Spleen (tissue), 11 donors: ENCODE measurements at regions not wholly inside any gene's neighbourhood (a gene's known extent, or its start where the extent isn't known, plus 50 kb on each side); places are given as distances from the start of the nearest gene placed in this dataset.

ENCODE experiments used
- DNase-seq: peaks from one replicate; pipeline ENCODE4 v3.0.0-alpha.2; 2020
- H3K27ac ChIP-seq, 8 donors: fragments of 200-600 bp; sonication (generic) in 7 of 8; 1 replicate in 4 of 8; 2 replicates in 4 of 8; pipeline versions ENCODE4 v1.5.0 to v1.8.0; 2016 to 2021; ENCODE audit warnings: inconsistent platforms in 4 of 8, mild to moderate bottlenecking in 4 of 8, moderate library complexity in 1 of 8
- H3K27me3 ChIP-seq, 7 donors: fragments of 200-600 bp; sonication (generic) in 6 of 7; replicated peaks in 1 of 7; 1 replicate in 4 of 7; 2 replicates in 3 of 7; pipeline versions ENCODE4 v1.5.0 to v1.8.0; 2016 to 2021; ENCODE audit warnings: inconsistent platforms in 3 of 7, mild to moderate bottlenecking in 1 of 7
- H3K36me3 ChIP-seq, 6 donors: fragments of 200-600 bp; sonication (generic) in 5 of 6; 1 replicate in 4 of 6; 2 replicates in 2 of 6; pipeline versions ENCODE4 v1.5.0 to v1.8.0; 2016 to 2021; ENCODE audit warnings: inconsistent platforms in 2 of 6
- H3K4me1 ChIP-seq, 6 donors: fragments of 200-600 bp; sonication (generic) in 5 of 6; 1 replicate in 3 of 6; 2 replicates in 3 of 6; pipeline versions ENCODE4 v1.5.0 to v1.8.0; 2016 to 2021; ENCODE audit warnings: inconsistent platforms in 3 of 6
- H3K4me3 ChIP-seq, 8 donors: fragments of 200-600 bp; sonication (generic) in 7 of 8; 1 replicate in 4 of 8; 2 replicates in 4 of 8; pipeline versions ENCODE4 v1.5.0 to v1.8.0; 2016 to 2021; ENCODE audit warnings: inconsistent platforms in 4 of 8, mild to moderate bottlenecking in 4 of 8, moderate library complexity in 2 of 8
- H3K9me3 ChIP-seq, 8 donors: fragments of 200-600 bp; sonication (generic) in 7 of 8; 1 replicate in 4 of 8; 2 replicates in 4 of 8; pipeline versions ENCODE4 v1.5.0 to v1.8.0; 2016 to 2021; ENCODE audit warnings: inconsistent platforms in 4 of 8
- POLR2A ChIP-seq, 3 donors: fragments of 450-650 bp; IDR thresholded peaks; one replicate each; pipeline ENCODE4 v1.5.1; 2017; ENCODE audit warnings: antibody characterized with exemption in 3 of 3, mild to moderate bottlenecking in 1 of 3
- POLR2AphosphoS5 ChIP-seq, 3 donors: sonication (generic); formaldehyde crosslinking; IDR thresholded peaks; one replicate each; pipeline ENCODE4 v1.5.1; 2017; ENCODE audit warnings: antibody characterized with exemption in 3 of 3
- WGBS, 5 donors: extraction: QIAGEN DNeasy Blood & Tissue Kit in 3 of 5; methylation state at CpG; one replicate each; pipeline versions ENCODE4 v1.1.5 to v1.1.7; 2013 to 2018; 5-methylcytosine and 5-hydroxymethylcytosine counted together
- intact Hi-C: fragments of 100-400 bp; cut with DNase I; formaldehyde crosslinking; loops from one replicate; pipeline ENCODE4 v1.15.0; 2023; ENCODE audit warnings: low total_unique reads
- TF ChIP-seq, protein P1 (sequence below), 11 experiments: fragments of 200-600 bp in 7 of 11; fragments of 450-650 bp in 4 of 11; sonication (generic) in 4 of 11; IDR thresholded peaks in 8 of 11; conservative IDR thresholded peaks in 3 of 11; 1 replicate in 7 of 11; 2 replicates in 4 of 11; pipeline versions ENCODE4 v1.4.0 to v1.8.0; 2016 to 2021; ENCODE audit warnings: antibody characterized with exemption in 11 of 11, inconsistent platforms in 4 of 11, mild to moderate bottlenecking in 1 of 11
- donor health status: healthy with polysubstance abuse.
- donor health status: DM: no; HTN: no; CAD: no; lungs with moderate emphysema.
- donor health status: DM: no; HTN: no; CAD: no.
- donor health status: Bipolar disorder and iron deficiency.
- donor health status: healthy.
- donor health status: DM: no; HTN: no; CAD: no.
- donor health status: DM: yes; HTN: yes; CAD: no.

DNA sequence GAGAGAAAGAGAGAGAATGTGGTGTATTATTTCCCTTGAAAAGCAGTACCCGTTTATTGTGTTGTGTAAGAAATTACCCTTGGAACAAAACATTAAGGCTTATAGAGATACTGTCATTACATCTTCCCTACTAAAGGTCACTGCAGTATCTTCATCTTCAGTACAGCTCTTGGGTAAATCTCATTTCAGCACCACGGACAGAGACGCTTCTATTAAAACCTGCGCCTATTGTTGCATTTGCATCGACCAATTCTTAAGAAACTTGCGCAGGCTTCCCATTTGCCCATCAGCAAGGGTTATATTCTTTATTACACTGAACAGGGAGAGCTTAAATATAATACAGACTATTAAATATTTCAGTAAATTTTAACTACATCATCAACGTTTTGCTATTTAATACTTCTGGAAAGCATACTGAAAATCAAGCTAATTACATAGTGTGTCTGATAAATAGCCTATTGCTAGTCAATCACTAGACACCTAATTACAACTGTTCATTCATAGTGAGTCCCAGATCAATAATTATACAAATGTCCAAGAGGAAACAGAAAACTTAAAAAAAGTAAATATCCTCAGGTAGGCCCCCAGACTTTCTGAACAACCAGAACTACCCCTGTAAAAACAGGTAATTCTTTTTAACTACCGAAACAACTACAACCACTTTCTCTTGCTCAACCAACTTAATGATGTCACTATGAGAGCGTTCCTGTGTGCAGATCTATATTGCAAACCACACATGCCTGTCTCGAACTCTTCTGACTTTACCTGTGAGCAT lies 350.6 kb downstream of the LIG4 start:
- 29 to 33% (median 31%) methylated on average over 10 of the region's 10 CpGs for WGBS, 5 donors
- DNase-seq = no peak

GRCh38 chr13:107860284-107860683 lies 355.1 kb downstream of the LIG4 start:
- TF ChIP-seq POLR2AphosphoS5 (IDR thresholded peaks at IDR 0.05) (no peak), POLR2A (IDR thresholded peaks at IDR 0.05) (no peak)
- TF ChIP-seq, protein P1, sequence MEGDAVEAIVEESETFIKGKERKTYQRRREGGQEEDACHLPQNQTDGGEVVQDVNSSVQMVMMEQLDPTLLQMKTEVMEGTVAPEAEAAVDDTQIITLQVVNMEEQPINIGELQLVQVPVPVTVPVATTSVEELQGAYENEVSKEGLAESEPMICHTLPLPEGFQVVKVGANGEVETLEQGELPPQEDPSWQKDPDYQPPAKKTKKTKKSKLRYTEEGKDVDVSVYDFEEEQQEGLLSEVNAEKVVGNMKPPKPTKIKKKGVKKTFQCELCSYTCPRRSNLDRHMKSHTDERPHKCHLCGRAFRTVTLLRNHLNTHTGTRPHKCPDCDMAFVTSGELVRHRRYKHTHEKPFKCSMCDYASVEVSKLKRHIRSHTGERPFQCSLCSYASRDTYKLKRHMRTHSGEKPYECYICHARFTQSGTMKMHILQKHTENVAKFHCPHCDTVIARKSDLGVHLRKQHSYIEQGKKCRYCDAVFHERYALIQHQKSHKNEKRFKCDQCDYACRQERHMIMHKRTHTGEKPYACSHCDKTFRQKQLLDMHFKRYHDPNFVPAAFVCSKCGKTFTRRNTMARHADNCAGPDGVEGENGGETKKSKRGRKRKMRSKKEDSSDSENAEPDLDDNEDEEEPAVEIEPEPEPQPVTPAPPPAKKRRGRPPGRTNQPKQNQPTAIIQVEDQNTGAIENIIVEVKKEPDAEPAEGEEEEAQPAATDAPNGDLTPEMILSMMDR (IDR thresholded peaks at IDR 0.05 in 8 of 11, conservative IDR thresholded peaks at IDR 0.05 in 3 of 11) = no peak
- Histone ChIP-seq H3K27me3 (peaks cover 0 to 18% (median 8%) of the 10 kb centered on the region in 7 donors), H3K27ac (no peak overlapping the region), H3K36me3 (no peaks in the 10 kb centered on the region), H3K9me3 (no peaks in the 10 kb centered on the region), H3K4me1 (no peaks in the 10 kb centered on the region), H3K4me3 (no peak overlapping the region)
- intact Hi-C loops = no loop called here
- 86 to 93% (median 90%) methylated on average over 3 of the region's 3 CpGs for WGBS, 5 donors
- no peak for DNase-seq

More for the DNA sequence above, 350.6 kb downstream of the LIG4 start:
- Histone ChIP-seq H3K27me3 (peaks cover 4 to 62% (median 36%) of the 10 kb centered on the region in 7 donors), H3K27ac (no peak overlapping the region), H3K9me3 (no peaks in the 10 kb centered on the region), H3K4me3 (no peak overlapping the region), H3K36me3 (no peaks in the 10 kb centered on the region), H3K4me1 (peaks cover 0 to 29% (median 14%) of the 10 kb centered on the region in 6 donors)
- TF ChIP-seq POLR2A (IDR thresholded peaks at IDR 0.05) = no peak
- TF ChIP-seq, protein P1 (IDR thresholded peaks at IDR 0.05 in 8 of 11, conservative IDR thresholded peaks at IDR 0.05 in 3 of 11) = no peak
- TF ChIP-seq POLR2AphosphoS5 (IDR thresholded peaks at IDR 0.05) = no peak
- intact Hi-C loops = no loop called here

DNA sequence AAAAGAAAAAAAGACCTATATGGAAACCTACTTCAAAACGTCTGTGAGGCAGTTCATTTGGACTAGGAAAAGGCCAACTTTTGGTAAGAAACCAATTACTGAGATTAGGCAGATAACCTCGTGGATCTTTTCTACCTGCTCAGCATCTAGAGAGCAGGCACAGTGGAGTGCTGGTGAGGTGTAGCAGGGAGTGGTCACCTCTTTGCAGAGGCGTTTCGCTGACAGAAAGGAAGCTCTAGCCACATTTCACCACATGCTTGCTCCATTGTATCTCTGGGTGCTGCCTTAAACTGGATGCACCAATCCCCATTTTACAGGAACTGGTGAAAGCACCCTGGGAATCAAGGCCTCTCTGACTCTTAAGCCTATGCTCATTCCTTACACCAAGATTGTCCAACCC lies 360.5 kb downstream of the LIG4 start:
- no peaks in the 10 kb centered on the region for H3K4me1 ChIP-seq
- DNase-seq = no peak
- H3K4me3 ChIP-seq = no peak overlapping the region
- intact Hi-C loops = no loop called here
- WGBS, 5 donors = 60 to 83% (median 72%) methylated on average over 4 of the region's 4 CpGs
- H3K9me3 ChIP-seq = no peaks in the 10 kb centered on the region
- H3K27me3 ChIP-seq = no peaks in the 10 kb centered on the region
- TF ChIP-seq, protein P1 (IDR thresholded peaks at IDR 0.05 in 8 of 11, conservative IDR thresholded peaks at IDR 0.05 in 3 of 11) = no peak
- no peak for TF ChIP-seq POLR2A (IDR thresholded peaks at IDR 0.05)
- TF ChIP-seq POLR2AphosphoS5 (IDR thresholded peaks at IDR 0.05) = no peak
- no peaks in the 10 kb centered on the region for H3K36me3 ChIP-seq
- H3K27ac ChIP-seq = no peak overlapping the region

- TF ChIP-seq POLR2AphosphoS5 (IDR thresholded peaks at IDR 0.05) = no peak
- no peak for TF ChIP-seq POLR2A (IDR thresholded peaks at IDR 0.05)
- TF ChIP-seq, protein P1 (IDR thresholded peaks at IDR 0.05 in 8 of 11, conservative IDR thresholded peaks at IDR 0.05 in 3 of 11) = no peak
- H3K4me1 ChIP-seq = no peaks in the 10 kb centered on the region
- H3K9me3 ChIP-seq = no peaks in the 10 kb centered on the region
- no peaks in the 10 kb centered on the region for H3K27me3 ChIP-seq
- WGBS, 5 donors = 73 to 88% (median 74%) methylated on average over 2 of the region's 2 CpGs
- H3K4me3 ChIP-seq = no peak overlapping the region
- no peak overlapping the region for H3K27ac ChIP-seq
- intact Hi-C loops = no loop called here
- no peaks in the 10 kb centered on the region for H3K36me3 ChIP-seq
- DNase-seq = no peak
Measured at GRCh38 chr13:107852072-107852471, 363.3 kb downstream of the LIG4 start.
